GM21576 (cell line): ENCODE measurements at regions not wholly inside any gene's neighbourhood (a gene's known extent, or its start where the extent isn't known, plus 50 kb on each side); places are given as distances from the start of the nearest gene placed in this dataset.

Experiments used
- ATAC-seq: cut with Tn5 transposase; IDR thresholded peaks from one replicate; pipeline ENCODE4 v1.9.1; 2021; ENCODE audit warnings: mild to moderate bottlenecking, moderate library complexity; ENCODE audit not compliant: unreplicated experiment

GRCh38 chr9:110047232-110047954 lies 160.6 kb downstream of the C9orf152 start:
- peak; percentile 17 for ATAC-seq

- peak; percentile 30 for ATAC-seq
Measured at GRCh38 chr9:110047955-110048402, 160.0 kb downstream of the C9orf152 start.

GRCh38 chr9:110048403-110048975 lies 159.5 kb downstream of the C9orf152 start:
- peak; percentile 67 for ATAC-seq

- ATAC-seq: peak; percentile 16
Measured at GRCh38 chr9:110048976-110049698, 158.8 kb downstream of the C9orf152 start.

- peak; percentile 22 for ATAC-seq
Measured at GRCh38 chr9:110049699-110050450, 158.1 kb downstream of the C9orf152 start.

GRCh38 chr9:110050925-110051355 lies 157.0 kb downstream of the C9orf152 start:
- ATAC-seq: peak; percentile 34

GRCh38 chr9:110056062-110056461 lies 151.9 kb downstream of the C9orf152 start:
- no peak for ATAC-seq

- peak; percentile 79 for ATAC-seq
Measured at GRCh38 chr9:110058304-110058953, 149.5 kb downstream of the C9orf152 start.

GRCh38 chr9:110059461-110059860 lies 148.5 kb downstream of the C9orf152 start:
- no peak for ATAC-seq

- no peak for ATAC-seq
Measured at GRCh38 chr9:110064803-110065202, 143.2 kb downstream of the C9orf152 start.

GRCh38 chr9:110065532-110065931 lies 142.4 kb downstream of the C9orf152 start:
- ATAC-seq: peak; percentile 68

- ATAC-seq: no peak
Measured at GRCh38 chr9:110066929-110067716, 140.8 kb downstream of the C9orf152 start.

- no peak for ATAC-seq
Measured at GRCh38 chr9:110068212-110068611, 139.7 kb downstream of the C9orf152 start.

- ATAC-seq: no peak
Measured at GRCh38 chr9:110069326-110070248, 138.4 kb downstream of the C9orf152 start.

GRCh38 chr9:110072597-110073355 lies 135.2 kb downstream of the C9orf152 start:
- ATAC-seq: no peak

- ATAC-seq: no peak
Measured at GRCh38 chr9:110073356-110073905, 134.5 kb downstream of the C9orf152 start.

- no peak for ATAC-seq
Measured at GRCh38 chr9:110076894-110077725, 130.8 kb downstream of the C9orf152 start.
